ENCODE measurements at regions not wholly inside any gene's neighbourhood (a gene's known extent, or its start where the extent isn't known, plus 50 kb on each side); places are given as distances from the start of the nearest gene placed in this dataset.
A peak's percentile ranks its signal among the peaks of the same experiment; 100 is the strongest.
"Not testable (repeated sequence)": the region's sequence is repeated elsewhere in the genome, so short reads cannot be mapped to it uniquely, and the experiment has no call there.

- Histone ChIP-seq H3K27me3 (no peaks in the 10 kb centered on the region), H3K27ac (no peak overlapping the region), H3K4me1 (peaks cover 0 to 30% (median 3%) of the 10 kb centered on the region in 4 donors), H3K36me3 (no peaks in the 10 kb centered on the region), H3K9me3 (no peaks in the 10 kb centered on the region), H3K4me3 (no peak overlapping the region)
- DNase-seq (ENCODE audit: low spot score in 2 of 2), result no peak
- WGBS, 2 donors, result 60% methylated on average over 25 to 26 of the region's 26 CpGs
- TF ChIP-seq, protein P1, sequence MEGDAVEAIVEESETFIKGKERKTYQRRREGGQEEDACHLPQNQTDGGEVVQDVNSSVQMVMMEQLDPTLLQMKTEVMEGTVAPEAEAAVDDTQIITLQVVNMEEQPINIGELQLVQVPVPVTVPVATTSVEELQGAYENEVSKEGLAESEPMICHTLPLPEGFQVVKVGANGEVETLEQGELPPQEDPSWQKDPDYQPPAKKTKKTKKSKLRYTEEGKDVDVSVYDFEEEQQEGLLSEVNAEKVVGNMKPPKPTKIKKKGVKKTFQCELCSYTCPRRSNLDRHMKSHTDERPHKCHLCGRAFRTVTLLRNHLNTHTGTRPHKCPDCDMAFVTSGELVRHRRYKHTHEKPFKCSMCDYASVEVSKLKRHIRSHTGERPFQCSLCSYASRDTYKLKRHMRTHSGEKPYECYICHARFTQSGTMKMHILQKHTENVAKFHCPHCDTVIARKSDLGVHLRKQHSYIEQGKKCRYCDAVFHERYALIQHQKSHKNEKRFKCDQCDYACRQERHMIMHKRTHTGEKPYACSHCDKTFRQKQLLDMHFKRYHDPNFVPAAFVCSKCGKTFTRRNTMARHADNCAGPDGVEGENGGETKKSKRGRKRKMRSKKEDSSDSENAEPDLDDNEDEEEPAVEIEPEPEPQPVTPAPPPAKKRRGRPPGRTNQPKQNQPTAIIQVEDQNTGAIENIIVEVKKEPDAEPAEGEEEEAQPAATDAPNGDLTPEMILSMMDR (IDR thresholded peaks at IDR 0.05), result no peak
- TF ChIP-seq EP300 (IDR thresholded peaks at IDR 0.05) (no peak), POLR2A (IDR thresholded peaks at IDR 0.05) (no peak)
Measured at GRCh38 chr16:85227946-85228862, 115.9 kb upstream of the CIBAR2 start.

- Histone ChIP-seq H3K4me1 (peaks cover 0 to 38% (median 3%) of the 10 kb centered on the region in 4 donors), H3K27ac (no peak overlapping the region), H3K9me3 (no peaks in the 10 kb centered on the region), H3K4me3 (no peak overlapping the region), H3K27me3 (no peaks in the 10 kb centered on the region), H3K36me3 (no peaks in the 10 kb centered on the region)
- WGBS, 2 donors, result 82 to 87% methylated on average over 5 to 19 of the region's 24 CpGs
- TF ChIP-seq POLR2A (IDR thresholded peaks at IDR 0.05) (no peak), EP300 (IDR thresholded peaks at IDR 0.05) (no peak)
- TF ChIP-seq, protein P1 (IDR thresholded peaks at IDR 0.05), result no peak
- DNase-seq (ENCODE audit: low spot score in 2 of 2), result no peak
Measured at GRCh38 chr16:85228970-85229430, 116.7 kb upstream of the CIBAR2 start.

GRCh38 chr16:85229869-85230462 lies 117.7 kb upstream of the CIBAR2 start:
- Histone ChIP-seq H3K36me3 (no peaks in the 10 kb centered on the region), H3K4me3 (no peak overlapping the region), H3K27ac (no peak overlapping the region), H3K9me3 (no peaks in the 10 kb centered on the region), H3K27me3 (peaks cover 0 to under 1% of the 10 kb centered on the region in 2 donors), H3K4me1 (peaks cover 0 to 47% (median 10%) of the 10 kb centered on the region in 4 donors)
- TF ChIP-seq POLR2A (IDR thresholded peaks at IDR 0.05), result no peak
- TF ChIP-seq EP300 (IDR thresholded peaks at IDR 0.05), result no peak
- TF ChIP-seq, protein P1 (IDR thresholded peaks at IDR 0.05), result no peak
- WGBS, 2 donors, result 57 to 72% methylated on average over 6 to 8 of the region's 8 CpGs
- DNase-seq (ENCODE audit: low spot score in 2 of 2), result no peak

DNA sequence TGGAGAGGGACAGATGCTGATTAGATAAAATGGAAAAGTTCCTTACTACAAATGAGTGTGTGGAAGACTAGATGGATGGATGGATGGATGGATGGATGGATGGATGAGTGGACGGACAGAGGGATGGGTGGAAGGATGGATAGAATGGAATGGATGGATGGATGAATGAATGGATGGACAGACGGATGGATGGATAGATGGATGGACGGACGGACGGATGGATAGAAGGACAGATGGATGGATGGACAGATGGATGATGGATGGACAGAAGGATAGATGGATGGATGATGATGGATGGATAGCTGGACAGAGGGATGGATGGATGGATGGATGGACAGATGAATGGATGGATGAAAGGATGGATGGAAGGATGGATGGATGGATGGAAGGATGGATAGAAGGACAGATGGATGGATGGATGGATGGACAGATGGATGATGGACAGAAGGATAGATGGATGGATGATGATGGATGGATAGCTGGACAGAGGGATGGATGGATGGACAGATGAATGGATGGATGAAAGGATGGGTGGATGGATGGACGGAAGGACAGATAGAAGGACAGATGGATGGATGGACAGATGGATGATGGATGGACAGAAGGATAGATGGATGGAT lies 118.6 kb upstream of the CIBAR2 start:
- not testable (repeated sequence) for DNase-seq (ENCODE audit: low spot score in 2 of 2); H3K27ac ChIP-seq; H3K27me3 ChIP-seq; H3K9me3 ChIP-seq; H3K36me3 ChIP-seq; H3K4me3 ChIP-seq
- peaks cover 4 to 56% (median 19%) of the 10 kb centered on the region in 4 donors for H3K4me1 ChIP-seq
- WGBS, 2 donors, result 92 to 94% methylated on average over 6 of the region's 6 CpGs

GRCh38 chr16:85231959-85232358 lies 119.7 kb upstream of the CIBAR2 start:
- Histone ChIP-seq H3K9me3 (no peaks in the 10 kb centered on the region), H3K4me3 (no peak overlapping the region), H3K36me3 (no peaks in the 10 kb centered on the region), H3K27ac (peak overlapping the region in 1 of 4 donors; percentile 18), H3K4me1 (peaks cover 4 to 67% (median 24%) of the 10 kb centered on the region in 4 donors), H3K27me3 (peaks cover 0 to 7% of the 10 kb centered on the region in 2 donors)
- no peak for TF ChIP-seq POLR2A (IDR thresholded peaks at IDR 0.05)
- TF ChIP-seq, protein P1 (IDR thresholded peaks at IDR 0.05), result no peak
- peak in 1 of 2 donors; percentile 7 for TF ChIP-seq EP300 (IDR thresholded peaks at IDR 0.05)
- DNase-seq (ENCODE audit: low spot score in 2 of 2), result no peak
- WGBS, 2 donors, result 52 to 66% methylated on average over 8 of the region's 8 CpGs
